Occipital lobe (tissue), 1 donor: ENCODE measurements at regions not wholly inside any gene's neighbourhood (a gene's known extent, or its start where the extent isn't known, plus 50 kb on each side); places are given as distances from the start of the nearest gene placed in this dataset.

Experiments used
- DNase-seq: peaks from one replicate; lab custom pipeline; 2025; lab: John Stamatoyannopoulos, UW

GRCh38 chr9:74322661-74323314 lies 174.3 kb upstream of the RORB start:
- DNase-seq = no peak

GRCh38 chr9:74330487-74331214 lies 166.5 kb upstream of the RORB start:
- no peak for DNase-seq

GRCh38 chr9:74331607-74332006 lies 165.5 kb upstream of the RORB start:
- DNase-seq = no peak

GRCh38 chr9:74333384-74334032 lies 163.6 kb upstream of the RORB start:
- DNase-seq = no peak

- no peak for DNase-seq
These were observed 162.9 kb upstream of the RORB start for GRCh38 chr9:74334271-74334670.

GRCh38 chr9:74336161-74336560 lies 161.0 kb upstream of the RORB start:
- DNase-seq = no peak

GRCh38 chr9:74348777-74349176 lies 148.4 kb upstream of the RORB start:
- DNase-seq = no peak

GRCh38 chr9:74355107-74355506 lies 142.0 kb upstream of the RORB start:
- DNase-seq = no peak

- DNase-seq = no peak
These were observed 139.6 kb upstream of the RORB start for GRCh38 chr9:74357577-74357976.

GRCh38 chr9:74358959-74359358 lies 138.2 kb upstream of the RORB start:
- DNase-seq = no peak

- DNase-seq = no peak
These were observed 135.6 kb upstream of the RORB start for GRCh38 chr9:74361508-74361907.

- DNase-seq = no peak
These were observed 134.7 kb upstream of the RORB start for GRCh38 chr9:74362423-74362822.

GRCh38 chr9:74366111-74366510 lies 131.0 kb upstream of the RORB start:
- DNase-seq = no peak

- no peak for DNase-seq
These were observed 127.3 kb upstream of the RORB start for GRCh38 chr9:74369844-74370243.

- no peak for DNase-seq
These were observed 123.8 kb upstream of the RORB start for GRCh38 chr9:74373348-74373747.

- no peak for DNase-seq
These were observed 117.4 kb upstream of the RORB start for GRCh38 chr9:74379718-74380117.

GRCh38 chr9:74391816-74392215 lies 105.3 kb upstream of the RORB start:
- no peak for DNase-seq

- no peak for DNase-seq
These were observed 93.6 kb upstream of the RORB start for GRCh38 chr9:74403581-74403980.

- DNase-seq = no peak
These were observed 92.5 kb upstream of the RORB start for GRCh38 chr9:74404620-74405019.

GRCh38 chr9:74407166-74407565 lies 90.0 kb upstream of the RORB start:
- no peak for DNase-seq

- DNase-seq = no peak
These were observed 84.7 kb upstream of the RORB start for GRCh38 chr9:74412236-74412979.

- DNase-seq = no peak
These were observed 83.3 kb upstream of the RORB start for GRCh38 chr9:74413876-74414275.
